ENCODE measurements at regions not wholly inside any gene's neighbourhood (a gene's known extent, or its start where the extent isn't known, plus 50 kb on each side); places are given as distances from the start of the nearest gene placed in this dataset.

DNA sequence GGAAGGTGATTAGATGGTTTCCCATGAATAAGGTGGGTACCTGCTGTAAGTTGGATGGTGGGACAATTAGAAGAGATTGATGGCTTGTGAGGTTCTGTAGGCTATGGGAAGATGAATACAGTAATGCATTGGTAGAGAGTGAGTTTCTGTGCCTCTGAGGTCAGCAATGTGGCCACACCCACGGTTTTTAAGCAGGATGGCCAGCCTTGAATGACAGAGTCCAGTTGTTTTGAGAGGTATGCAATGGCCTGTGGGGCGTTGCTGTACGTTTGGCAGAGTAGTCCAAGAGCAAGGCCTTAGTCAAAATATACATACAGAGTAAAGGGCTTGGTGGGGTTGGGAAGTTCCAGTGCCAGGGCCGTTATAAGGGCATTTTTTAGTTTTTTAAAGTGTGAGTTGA lies 235.6 kb upstream of the C9orf72 start:
- intact Hi-C loops (cut with micrococcal nuclease; ENCODE audit: unreplicated experiment), result no loop called here
- Histone ChIP-seq H3K27ac (ENCODE audit: control insufficient read depth, insufficient read depth) (no peak overlapping the region), H4K20me1 (ENCODE audit: control insufficient read depth, insufficient read depth) (no peaks in the 10 kb centered on the region), H3K4me3 (no peak overlapping the region), H3K9ac (ENCODE audit: control insufficient read depth, insufficient read depth, low read length) (no peak overlapping the region), H3K4me1 (ENCODE audit: control insufficient read depth, insufficient read depth, low read length) (no peaks in the 10 kb centered on the region), H3K9me3 (replicated peaks; ENCODE audit: control insufficient read depth, insufficient read depth, low read length) (no peaks in the 10 kb centered on the region), H3K27me3 (replicated peaks in 1 of 2; ENCODE audit: control insufficient read depth in 2 of 2, insufficient read depth in 2 of 2, low read length in 1 of 2) (no peaks in the 10 kb centered on the region), H3K79me2 (ENCODE audit: control insufficient read depth, insufficient read depth, low read length) (no peaks in the 10 kb centered on the region), H3K4me2 (ENCODE audit: control insufficient read depth, insufficient read depth) (no peak overlapping the region), H2AFZ (ENCODE audit: control insufficient read depth, low read depth, low read length) (no peak overlapping the region), H3K36me3 (ENCODE audit: control insufficient read depth in 2 of 2, insufficient read depth in 2 of 2, low read length in 1 of 2) (no peaks in the 10 kb centered on the region)
- ChIA-PET SMC1A (ENCODE audit: uncharacterized antibody, unreplicated experiment) (no interaction called here), RAD21 (ENCODE audit: unreplicated experiment) (no interaction called here), POLR2A (no interaction called here), CTCF (no interaction called here)
- FAIRE-seq, result no peak
- no peak for DNase-seq (ENCODE audit: low read depth, low spot score)
- TF ChIP-seq NFYA (IDR thresholded peaks at IDR 0.05; ENCODE audit: borderline replicate concordance, low read depth, low read length) (no peak), YY1 (IDR thresholded peaks at IDR 0.05; ENCODE audit: low read depth, low read length) (no peak), LARP7 (IDR thresholded peaks at IDR 0.05) (no peak), NBN (IDR thresholded peaks at IDR 0.05) (no peak)
- in situ Hi-C loops (cut with MboI), result no loop called here
- WGBS (ENCODE audit: insufficient coverage, insufficient replicate concordance, low lambda C conversion rate, missing lambda C conversion rate), result 0% methylated on average over 4 of the region's 4 CpGs
- no peak for ATAC-seq
- no TSS peak for BruUV-seq (replicated peaks)

DNA sequence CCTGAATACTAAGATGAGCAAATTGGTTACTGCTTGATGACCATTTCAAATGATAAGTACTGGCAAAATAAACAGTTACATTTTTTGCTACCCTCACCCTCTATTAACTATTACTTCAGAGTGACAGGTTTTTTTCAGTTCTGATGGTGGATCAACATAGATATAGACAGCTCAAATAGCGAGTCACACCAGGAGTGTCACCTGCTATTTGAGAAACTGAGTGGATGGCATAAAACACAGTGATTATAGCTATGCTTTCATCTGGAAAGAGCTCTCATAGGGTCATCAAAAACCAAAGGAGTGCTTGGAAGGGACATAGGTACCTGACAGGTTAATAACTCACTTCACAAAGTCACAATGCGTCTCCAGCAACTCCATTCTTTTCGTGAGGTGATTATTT lies 244.5 kb upstream of the C9orf72 start:
- no peak overlapping the region for H2AFZ ChIP-seq (ENCODE audit: control insufficient read depth, low read depth, low read length)
- RAD21 ChIA-PET (ENCODE audit: unreplicated experiment), result no interaction called here
- FAIRE-seq (no peak), ATAC-seq (no peak), DNase-seq (ENCODE audit: low read depth, low spot score) (no peak)
- CTCF ChIA-PET, result no interaction called here
- intact Hi-C loops (cut with micrococcal nuclease; ENCODE audit: unreplicated experiment) (no loop called here), in situ Hi-C loops (cut with MboI) (no loop called here)
- H3K9me3 ChIP-seq (replicated peaks; ENCODE audit: control insufficient read depth, insufficient read depth, low read length), result no peaks in the 10 kb centered on the region
- H3K79me2 ChIP-seq (ENCODE audit: control insufficient read depth, insufficient read depth, low read length), result no peaks in the 10 kb centered on the region
- no TSS peak for BruUV-seq (replicated peaks)
- H3K36me3 ChIP-seq (ENCODE audit: control insufficient read depth in 2 of 2, insufficient read depth in 2 of 2, low read length in 1 of 2), result no peaks in the 10 kb centered on the region
- no peak overlapping the region for H3K9ac ChIP-seq (ENCODE audit: control insufficient read depth, insufficient read depth, low read length)
- no peaks in the 10 kb centered on the region for H3K27me3 ChIP-seq (replicated peaks in 1 of 2; ENCODE audit: control insufficient read depth in 2 of 2, insufficient read depth in 2 of 2, low read length in 1 of 2)
- no peak overlapping the region for H3K4me3 ChIP-seq
- H3K4me2 ChIP-seq (ENCODE audit: control insufficient read depth, insufficient read depth), result no peak overlapping the region
- no peaks in the 10 kb centered on the region for H4K20me1 ChIP-seq (ENCODE audit: control insufficient read depth, insufficient read depth)
- H3K27ac ChIP-seq (ENCODE audit: control insufficient read depth, insufficient read depth), result no peak overlapping the region
- no peaks in the 10 kb centered on the region for H3K4me1 ChIP-seq (ENCODE audit: control insufficient read depth, insufficient read depth, low read length)
- 0% methylated on average over 3 of the region's 3 CpGs for WGBS (ENCODE audit: insufficient coverage, insufficient replicate concordance, low lambda C conversion rate, missing lambda C conversion rate)
- POLR2A ChIA-PET, result no interaction called here
- SMC1A ChIA-PET (ENCODE audit: uncharacterized antibody, unreplicated experiment), result interaction anchor here (1.1 to 1.4 kb wide), 2 partner anchors 22 to 54 kb away, joined by 3 to 5 read pairs; no protein-coding TSS in a partner anchor
- TF ChIP-seq SRF (IDR thresholded peaks at IDR 0.05; ENCODE audit: low read depth in 2 of 2, low read length in 2 of 2), result no peak
- TF ChIP-seq NBN (IDR thresholded peaks at IDR 0.05), result no peak
- no peak for TF ChIP-seq GATAD2B (conservative IDR thresholded peaks at IDR 0.05; ENCODE audit: low read depth)
- TF ChIP-seq JUND (IDR thresholded peaks at IDR 0.05; ENCODE audit: low read depth, low read length), result no peak
- no peak for TF ChIP-seq ZNF207 (IDR thresholded peaks at IDR 0.05; ENCODE audit: borderline replicate concordance)
- no peak for TF ChIP-seq SMC3 (IDR thresholded peaks at IDR 0.05; ENCODE audit: borderline replicate concordance, low read length)
- TF ChIP-seq NR2C2 (IDR thresholded peaks at IDR 0.05; ENCODE audit: borderline replicate concordance, control insufficient read depth, insufficient read length, low read depth), result no peak
- TF ChIP-seq, protein P1, sequence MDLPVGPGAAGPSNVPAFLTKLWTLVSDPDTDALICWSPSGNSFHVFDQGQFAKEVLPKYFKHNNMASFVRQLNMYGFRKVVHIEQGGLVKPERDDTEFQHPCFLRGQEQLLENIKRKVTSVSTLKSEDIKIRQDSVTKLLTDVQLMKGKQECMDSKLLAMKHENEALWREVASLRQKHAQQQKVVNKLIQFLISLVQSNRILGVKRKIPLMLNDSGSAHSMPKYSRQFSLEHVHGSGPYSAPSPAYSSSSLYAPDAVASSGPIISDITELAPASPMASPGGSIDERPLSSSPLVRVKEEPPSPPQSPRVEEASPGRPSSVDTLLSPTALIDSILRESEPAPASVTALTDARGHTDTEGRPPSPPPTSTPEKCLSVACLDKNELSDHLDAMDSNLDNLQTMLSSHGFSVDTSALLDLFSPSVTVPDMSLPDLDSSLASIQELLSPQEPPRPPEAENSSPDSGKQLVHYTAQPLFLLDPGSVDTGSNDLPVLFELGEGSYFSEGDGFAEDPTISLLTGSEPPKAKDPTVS (IDR thresholded peaks at IDR 0.05; ENCODE audit: low read depth, low read length), result no peak
- TF ChIP-seq, protein P2, sequence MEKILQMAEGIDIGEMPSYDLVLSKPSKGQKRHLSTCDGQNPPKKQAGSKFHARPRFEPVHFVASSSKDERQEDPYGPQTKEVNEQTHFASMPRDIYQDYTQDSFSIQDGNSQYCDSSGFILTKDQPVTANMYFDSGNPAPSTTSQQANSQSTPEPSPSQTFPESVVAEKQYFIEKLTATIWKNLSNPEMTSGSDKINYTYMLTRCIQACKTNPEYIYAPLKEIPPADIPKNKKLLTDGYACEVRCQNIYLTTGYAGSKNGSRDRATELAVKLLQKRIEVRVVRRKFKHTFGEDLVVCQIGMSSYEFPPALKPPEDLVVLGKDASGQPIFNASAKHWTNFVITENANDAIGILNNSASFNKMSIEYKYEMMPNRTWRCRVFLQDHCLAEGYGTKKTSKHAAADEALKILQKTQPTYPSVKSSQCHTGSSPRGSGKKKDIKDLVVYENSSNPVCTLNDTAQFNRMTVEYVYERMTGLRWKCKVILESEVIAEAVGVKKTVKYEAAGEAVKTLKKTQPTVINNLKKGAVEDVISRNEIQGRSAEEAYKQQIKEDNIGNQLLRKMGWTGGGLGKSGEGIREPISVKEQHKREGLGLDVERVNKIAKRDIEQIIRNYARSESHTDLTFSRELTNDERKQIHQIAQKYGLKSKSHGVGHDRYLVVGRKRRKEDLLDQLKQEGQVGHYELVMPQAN (conservative IDR thresholded peaks at IDR 0.05), result no peak
- TF ChIP-seq, protein P3, sequence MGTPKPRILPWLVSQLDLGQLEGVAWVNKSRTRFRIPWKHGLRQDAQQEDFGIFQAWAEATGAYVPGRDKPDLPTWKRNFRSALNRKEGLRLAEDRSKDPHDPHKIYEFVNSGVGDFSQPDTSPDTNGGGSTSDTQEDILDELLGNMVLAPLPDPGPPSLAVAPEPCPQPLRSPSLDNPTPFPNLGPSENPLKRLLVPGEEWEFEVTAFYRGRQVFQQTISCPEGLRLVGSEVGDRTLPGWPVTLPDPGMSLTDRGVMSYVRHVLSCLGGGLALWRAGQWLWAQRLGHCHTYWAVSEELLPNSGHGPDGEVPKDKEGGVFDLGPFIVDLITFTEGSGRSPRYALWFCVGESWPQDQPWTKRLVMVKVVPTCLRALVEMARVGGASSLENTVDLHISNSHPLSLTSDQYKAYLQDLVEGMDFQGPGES (IDR thresholded peaks at IDR 0.05), result no peak
- no peak for TF ChIP-seq HDAC6 (IDR thresholded peaks at IDR 0.05; ENCODE audit: unreplicated experiment)
- TF ChIP-seq BACH1 (IDR thresholded peaks at IDR 0.05; ENCODE audit: borderline replicate concordance), result no peak
- TF ChIP-seq SMAD1 (IDR thresholded peaks at IDR 0.05; ENCODE audit: low read depth, partially characterized antibody), result no peak
